Astrocyte of the cerebellum (primary cell): ENCODE measurements at regions not wholly inside any gene's neighbourhood (a gene's known extent, or its start where the extent isn't known, plus 50 kb on each side); places are given as distances from the start of the nearest gene placed in this dataset.
"Not testable (repeated sequence)": the region's sequence is repeated elsewhere in the genome, so short reads cannot be mapped to it uniquely, and the experiment has no call there.

ENCODE experiments used
- DNase-seq: peaks from one replicate; pipeline ENCODE4 v3.0.0-alpha.2; 2011; ENCODE audit warnings: low read depth
- H3K4me3 ChIP-seq: 2 replicates; pipeline ENCODE4 v1.5.1; 2011; ENCODE audit warnings: mild to moderate bottlenecking, low read depth, low read length, moderate library complexity
- in situ Hi-C: cut with HindIII; loops from 2 replicates; pipeline ENCODE4 v1.10.0; 2017; ENCODE audit warnings: low sequenced_read_pairs
- TF ChIP-seq, protein P1 (sequence below): IDR thresholded peaks from 2 replicates; pipeline ENCODE4 v1.5.1; 2012; ENCODE audit warnings: low read length, low read depth, moderate library complexity, mild to moderate bottlenecking; ENCODE audit errors: missing control alignments

DNA sequence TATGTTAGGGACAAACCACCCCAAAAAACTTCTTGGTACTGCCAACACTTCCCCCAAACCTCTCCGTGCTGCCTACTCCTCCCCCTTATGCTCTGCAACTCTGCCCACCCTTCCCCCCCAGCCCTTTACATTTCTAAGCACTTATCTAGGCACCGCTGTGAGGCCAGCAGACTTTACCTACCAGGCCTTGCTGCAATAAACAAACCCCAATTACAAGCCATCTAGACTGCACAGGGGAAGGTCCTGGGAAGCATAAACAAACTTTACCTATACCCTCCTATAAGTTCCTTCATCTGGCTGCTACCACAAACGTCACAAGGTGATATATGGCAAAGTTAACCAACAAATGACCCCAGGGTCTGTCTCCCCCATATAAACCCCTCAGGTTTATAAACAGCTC, 259.4 kb upstream of the GULP1 start:
- in situ Hi-C loops: no loop called here
- H3K4me3 ChIP-seq: no peak overlapping the region
- no peak for DNase-seq
- TF ChIP-seq, protein P1, sequence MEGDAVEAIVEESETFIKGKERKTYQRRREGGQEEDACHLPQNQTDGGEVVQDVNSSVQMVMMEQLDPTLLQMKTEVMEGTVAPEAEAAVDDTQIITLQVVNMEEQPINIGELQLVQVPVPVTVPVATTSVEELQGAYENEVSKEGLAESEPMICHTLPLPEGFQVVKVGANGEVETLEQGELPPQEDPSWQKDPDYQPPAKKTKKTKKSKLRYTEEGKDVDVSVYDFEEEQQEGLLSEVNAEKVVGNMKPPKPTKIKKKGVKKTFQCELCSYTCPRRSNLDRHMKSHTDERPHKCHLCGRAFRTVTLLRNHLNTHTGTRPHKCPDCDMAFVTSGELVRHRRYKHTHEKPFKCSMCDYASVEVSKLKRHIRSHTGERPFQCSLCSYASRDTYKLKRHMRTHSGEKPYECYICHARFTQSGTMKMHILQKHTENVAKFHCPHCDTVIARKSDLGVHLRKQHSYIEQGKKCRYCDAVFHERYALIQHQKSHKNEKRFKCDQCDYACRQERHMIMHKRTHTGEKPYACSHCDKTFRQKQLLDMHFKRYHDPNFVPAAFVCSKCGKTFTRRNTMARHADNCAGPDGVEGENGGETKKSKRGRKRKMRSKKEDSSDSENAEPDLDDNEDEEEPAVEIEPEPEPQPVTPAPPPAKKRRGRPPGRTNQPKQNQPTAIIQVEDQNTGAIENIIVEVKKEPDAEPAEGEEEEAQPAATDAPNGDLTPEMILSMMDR: no peak

DNA sequence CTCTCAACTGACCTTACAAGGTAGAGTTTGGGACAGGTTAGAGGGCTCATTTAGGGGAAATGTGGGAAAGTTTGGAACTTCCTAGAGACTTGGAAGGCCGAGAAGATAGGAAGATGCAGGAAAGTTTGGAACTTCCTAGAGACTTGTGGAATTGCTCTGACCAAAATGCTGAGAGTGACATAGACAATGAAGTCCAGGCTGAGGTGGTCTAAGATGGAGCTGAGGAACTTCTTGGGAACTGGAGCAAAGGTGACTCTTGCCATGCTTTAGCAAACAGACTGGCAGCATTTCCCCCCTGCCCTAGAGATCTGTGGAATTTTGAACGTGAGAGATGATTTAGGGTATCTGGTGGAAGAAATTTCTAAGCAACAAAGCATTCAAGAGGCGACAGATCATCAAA, 258.9 kb upstream of the GULP1 start:
- DNase-seq: no peak
- H3K4me3 ChIP-seq: no peak overlapping the region
- in situ Hi-C loops: no loop called here
- TF ChIP-seq, protein P1: no peak

DNA sequence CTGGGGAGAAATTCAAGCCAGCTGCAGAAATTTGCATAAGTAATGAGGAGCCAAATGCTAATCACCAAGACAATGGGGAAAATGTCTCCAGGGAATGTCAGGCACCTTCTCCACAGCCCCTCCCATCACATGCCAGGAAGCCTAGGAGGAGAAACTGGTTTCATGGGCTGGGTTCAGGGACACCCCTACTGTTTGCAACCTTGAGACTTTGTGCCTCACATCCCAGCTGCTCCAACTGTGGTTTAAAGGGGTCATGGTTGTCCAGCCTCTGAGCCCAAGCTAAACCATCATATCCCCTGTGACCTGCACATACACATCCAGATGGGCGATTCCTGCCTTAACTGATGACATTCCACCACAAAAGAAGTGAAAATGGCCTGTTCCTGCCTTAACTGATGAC, 258.4 kb upstream of the GULP1 start:
- H3K4me3 ChIP-seq, DNase-seq, in situ Hi-C loops: not testable (repeated sequence)

DNA sequence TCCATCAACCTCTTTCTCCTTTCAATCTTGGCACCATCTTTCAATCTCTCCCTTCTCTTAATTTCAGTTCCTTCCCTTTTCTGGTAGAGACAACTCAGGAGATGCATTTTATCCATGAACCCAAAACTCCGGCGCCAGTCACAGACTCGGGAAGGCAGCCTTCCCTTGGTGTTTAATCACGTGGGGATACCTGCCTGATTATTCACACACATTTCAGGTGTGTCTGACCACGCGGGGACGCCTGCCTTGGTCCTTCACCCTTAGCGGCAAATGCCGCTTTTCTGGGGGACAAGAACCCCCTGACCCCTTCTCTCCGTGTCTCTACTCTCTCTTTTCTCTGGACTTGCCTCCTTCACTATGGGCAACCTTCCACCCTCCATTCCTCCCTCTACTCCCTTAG, 257.6 kb upstream of the GULP1 start:
- DNase-seq, H3K4me3 ChIP-seq, in situ Hi-C loops: not testable (repeated sequence)

DNA sequence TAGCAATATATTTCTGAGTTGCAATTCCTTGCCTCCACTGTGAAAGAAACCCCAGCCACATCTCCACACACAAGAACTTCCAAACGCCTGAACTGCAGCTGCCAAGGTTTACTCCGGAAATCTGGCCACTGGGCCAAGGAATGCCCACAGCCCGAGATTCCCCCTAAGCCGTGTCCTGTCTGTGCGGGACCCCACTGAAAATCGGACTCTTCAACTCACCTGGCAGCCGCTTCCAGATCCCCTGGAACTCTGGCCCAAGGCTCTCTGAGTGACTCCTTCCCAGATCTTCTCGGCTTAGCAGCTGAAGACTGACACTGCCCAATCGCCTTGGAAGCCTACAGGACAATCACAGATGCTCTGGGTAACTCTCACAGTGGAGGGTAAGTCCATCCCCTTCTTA, 256.3 kb upstream of the GULP1 start:
- DNase-seq, in situ Hi-C loops, H3K4me3 ChIP-seq: not testable (repeated sequence)

DNA sequence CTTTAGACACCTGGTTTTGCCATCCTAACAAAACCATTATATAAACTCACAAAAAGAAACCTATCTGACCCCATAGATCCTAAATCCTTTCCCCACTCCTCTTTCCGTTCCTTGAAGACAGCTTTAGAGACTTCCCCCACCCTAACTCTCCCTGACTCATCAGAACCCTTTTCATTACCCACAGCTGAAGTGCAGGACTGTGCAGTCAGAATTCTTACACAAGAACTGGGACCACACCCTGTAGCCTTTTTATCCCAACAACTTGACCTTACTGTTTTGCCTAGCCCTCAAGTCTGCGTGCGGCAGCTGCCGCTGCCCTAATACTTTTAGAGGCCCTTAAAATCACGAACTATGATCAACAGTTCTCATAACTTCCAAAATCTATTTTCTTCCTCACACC, 254.9 kb upstream of the GULP1 start:
- H3K4me3 ChIP-seq, in situ Hi-C loops, DNase-seq: not testable (repeated sequence)

DNA sequence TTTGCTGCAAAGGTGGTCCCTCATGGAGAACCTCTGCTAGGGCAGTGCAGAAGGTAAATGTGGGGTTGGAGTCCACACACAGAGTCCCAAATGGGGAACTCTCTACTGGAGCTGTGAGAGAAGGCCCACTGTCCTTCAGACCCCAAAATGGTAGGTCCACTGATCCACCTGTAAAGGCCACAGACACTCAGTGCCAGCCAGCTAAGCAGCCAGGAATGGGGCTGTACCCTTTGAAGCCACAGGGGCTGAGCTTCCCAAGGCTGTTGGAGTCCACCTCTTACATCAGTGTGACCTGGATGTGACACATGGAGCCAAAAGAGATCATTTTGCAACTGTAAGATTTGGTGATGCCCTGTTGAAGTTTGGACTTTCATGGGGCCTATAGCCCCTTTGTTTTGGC, 252.4 kb upstream of the GULP1 start:
- no peak overlapping the region for H3K4me3 ChIP-seq
- TF ChIP-seq, protein P1: no peak
- in situ Hi-C loops: no loop called here
- no peak for DNase-seq

DNA sequence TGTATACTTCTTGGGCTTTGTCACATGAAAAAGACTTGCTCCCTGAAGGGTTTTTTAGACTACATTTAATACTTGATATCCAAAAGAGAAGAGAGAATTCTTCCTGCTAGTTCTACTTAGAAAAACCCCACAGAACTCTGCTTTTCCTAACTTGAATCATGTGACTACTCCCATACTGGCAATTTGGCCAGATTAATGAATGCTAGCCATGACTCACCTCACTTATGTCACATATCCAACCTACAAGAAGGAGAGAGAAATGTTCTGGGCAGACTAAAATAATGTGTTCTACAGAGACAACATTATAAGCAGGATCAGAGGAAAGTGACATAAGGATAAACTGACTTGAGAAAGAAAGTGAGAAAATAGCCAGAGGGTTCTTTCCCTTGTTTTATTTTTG, 249.3 kb upstream of the GULP1 start:
- in situ Hi-C loops: no loop called here
- H3K4me3 ChIP-seq: no peak overlapping the region
- peak; percentile 49 for DNase-seq
- TF ChIP-seq, protein P1: no peak

DNA sequence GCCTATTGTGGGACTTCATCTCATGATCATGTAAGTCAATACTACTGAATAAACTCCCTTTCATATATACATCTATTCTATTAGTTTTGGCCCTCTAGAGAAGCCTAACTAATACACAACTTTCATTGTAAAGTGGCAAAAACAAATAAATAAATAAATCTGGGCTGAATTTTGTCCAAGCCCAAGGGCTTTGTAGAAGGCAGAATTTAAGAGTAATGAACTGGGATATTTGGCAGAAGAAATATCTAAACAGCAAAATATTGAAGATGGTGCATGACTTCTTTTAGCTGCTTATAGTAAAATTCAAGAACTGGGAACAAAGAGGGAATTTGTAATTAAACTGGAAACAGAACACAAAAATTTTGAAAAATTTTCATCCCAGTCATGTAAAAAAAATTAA, 246.7 kb upstream of the GULP1 start:
- no peak overlapping the region for H3K4me3 ChIP-seq
- in situ Hi-C loops: no loop called here
- DNase-seq: no peak
- TF ChIP-seq, protein P1: no peak
